Effector CD8-positive, alpha-beta T cell (primary cell): ENCODE measurements at regions not wholly inside any gene's neighbourhood (a gene's known extent, or its start where the extent isn't known, plus 50 kb on each side); places are given as distances from the start of the nearest gene placed in this dataset.

Experiments
- DNase-seq: peaks from one replicate; lab custom pipeline; 2025; lab: John Stamatoyannopoulos, UW

- no peak for DNase-seq
Observed at GRCh38 chr16:85187886-85188285, 75.6 kb upstream of the CIBAR2 start.

GRCh38 chr16:85188822-85189672 is 76.8 kb upstream of the CIBAR2 start:
- DNase-seq = no peak

DNA sequence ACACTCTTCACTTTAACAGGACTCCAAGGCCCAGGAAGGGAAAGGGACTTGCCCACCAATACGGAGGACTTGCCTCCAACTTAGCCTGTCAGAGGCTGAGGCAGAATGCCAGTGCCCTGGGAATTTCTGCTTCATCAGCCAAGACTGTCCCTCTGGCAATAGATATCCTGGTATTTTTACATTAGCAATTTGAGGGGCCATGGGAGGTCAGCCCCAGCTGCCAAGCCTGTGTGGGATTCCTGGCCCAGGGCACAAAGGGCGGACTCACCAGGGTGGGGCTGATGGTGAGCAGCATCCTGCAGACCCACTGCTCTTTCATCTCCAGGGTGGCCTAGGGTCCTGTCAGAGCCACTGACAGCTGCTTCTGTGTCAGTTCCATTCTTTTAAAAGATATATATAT is 78.3 kb upstream of the CIBAR2 start:
- DNase-seq = no peak

- no peak for DNase-seq
Observed at GRCh38 chr16:85191341-85191965, 79.2 kb upstream of the CIBAR2 start.

- no peak for DNase-seq
Observed at GRCh38 chr16:85192238-85193114, 80.2 kb upstream of the CIBAR2 start.

- DNase-seq = no peak
Observed at GRCh38 chr16:85193115-85193493, 80.8 kb upstream of the CIBAR2 start.

DNA sequence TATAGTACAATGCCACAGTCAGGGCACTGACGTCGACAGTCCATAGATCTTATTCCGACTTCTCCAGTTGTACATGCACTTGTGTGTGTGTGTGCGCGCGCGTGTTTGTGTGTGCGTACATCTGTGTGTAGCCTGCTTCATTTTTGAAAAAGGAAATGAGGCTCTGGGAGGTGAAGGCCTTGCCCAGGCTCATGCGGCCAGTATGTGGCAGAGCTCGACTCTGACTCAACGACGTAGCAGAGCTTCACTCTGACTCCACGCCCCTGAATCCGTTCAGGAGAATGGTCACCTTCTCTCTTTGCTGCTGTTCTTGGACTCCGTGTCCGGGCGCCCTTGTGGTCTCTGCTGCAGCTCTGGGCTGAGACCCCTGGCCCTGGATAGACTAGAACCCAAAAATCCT is 81.6 kb upstream of the CIBAR2 start:
- DNase-seq = no peak

- no peak for DNase-seq
Observed at GRCh38 chr16:85194307-85195270, 82.3 kb upstream of the CIBAR2 start.

DNA sequence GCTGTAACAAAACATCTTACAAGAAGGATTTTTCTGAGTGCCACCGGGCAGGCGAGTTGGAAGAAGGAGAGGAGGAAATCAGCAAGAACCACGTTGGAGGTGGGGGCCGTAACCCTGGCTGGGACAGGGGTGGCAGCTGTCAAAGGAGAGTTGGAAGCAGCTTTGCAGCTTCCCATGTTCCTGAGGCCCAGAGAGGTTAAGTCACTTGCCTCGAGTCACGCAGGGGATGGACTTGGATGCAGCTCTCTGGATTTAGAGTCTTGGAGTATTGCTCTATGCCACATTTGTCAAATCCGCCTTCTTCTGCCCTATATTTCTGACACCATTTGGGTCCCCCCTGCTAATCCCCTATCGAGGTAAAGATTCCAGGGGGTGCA is 83.0 kb upstream of the CIBAR2 start:
- no peak for DNase-seq

DNA sequence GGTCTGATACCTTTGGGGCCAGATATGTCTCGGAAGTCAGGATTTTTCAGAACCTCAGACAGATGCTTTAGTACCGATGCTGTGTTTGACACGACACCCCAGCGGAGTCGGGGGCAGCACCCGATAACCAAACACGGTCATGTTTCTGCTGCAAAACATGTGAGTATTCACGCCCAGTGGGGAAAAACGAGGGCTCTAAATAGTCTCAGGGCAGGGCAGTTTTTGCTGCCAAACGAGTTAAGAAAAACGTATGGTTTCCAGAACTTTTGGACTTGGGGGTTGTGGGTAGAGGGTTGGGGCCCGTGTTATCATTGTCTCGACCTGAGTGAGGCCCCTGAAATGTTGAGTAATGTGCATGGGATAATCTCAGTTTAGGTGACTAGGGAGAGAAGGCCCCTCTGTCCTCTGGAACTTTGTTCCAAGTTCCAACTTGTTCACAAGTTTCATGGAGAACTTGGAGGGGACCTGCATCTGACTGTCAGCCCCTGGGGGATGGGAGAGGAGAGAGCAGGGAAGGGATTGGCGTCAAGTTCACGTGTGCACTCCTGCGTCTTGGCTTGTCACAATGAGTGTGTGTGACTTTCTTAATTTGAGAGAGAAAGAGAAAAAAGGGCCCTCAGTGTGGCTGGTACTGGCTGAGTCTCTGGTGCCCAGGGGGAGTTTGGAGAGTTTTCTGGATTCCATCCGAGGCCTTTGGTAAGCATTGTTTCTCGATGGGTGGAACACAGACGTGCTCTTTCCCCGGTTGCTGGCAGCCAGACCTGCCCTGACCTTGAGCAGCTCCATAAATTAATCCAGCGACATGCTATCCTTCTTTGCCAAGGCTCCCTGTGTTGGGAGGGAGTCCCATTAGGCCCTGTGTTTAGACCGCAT is 83.9 kb upstream of the CIBAR2 start:
- no peak for DNase-seq

- DNase-seq = no peak
Observed at GRCh38 chr16:85196976-85197375, 84.7 kb upstream of the CIBAR2 start.

DNA sequence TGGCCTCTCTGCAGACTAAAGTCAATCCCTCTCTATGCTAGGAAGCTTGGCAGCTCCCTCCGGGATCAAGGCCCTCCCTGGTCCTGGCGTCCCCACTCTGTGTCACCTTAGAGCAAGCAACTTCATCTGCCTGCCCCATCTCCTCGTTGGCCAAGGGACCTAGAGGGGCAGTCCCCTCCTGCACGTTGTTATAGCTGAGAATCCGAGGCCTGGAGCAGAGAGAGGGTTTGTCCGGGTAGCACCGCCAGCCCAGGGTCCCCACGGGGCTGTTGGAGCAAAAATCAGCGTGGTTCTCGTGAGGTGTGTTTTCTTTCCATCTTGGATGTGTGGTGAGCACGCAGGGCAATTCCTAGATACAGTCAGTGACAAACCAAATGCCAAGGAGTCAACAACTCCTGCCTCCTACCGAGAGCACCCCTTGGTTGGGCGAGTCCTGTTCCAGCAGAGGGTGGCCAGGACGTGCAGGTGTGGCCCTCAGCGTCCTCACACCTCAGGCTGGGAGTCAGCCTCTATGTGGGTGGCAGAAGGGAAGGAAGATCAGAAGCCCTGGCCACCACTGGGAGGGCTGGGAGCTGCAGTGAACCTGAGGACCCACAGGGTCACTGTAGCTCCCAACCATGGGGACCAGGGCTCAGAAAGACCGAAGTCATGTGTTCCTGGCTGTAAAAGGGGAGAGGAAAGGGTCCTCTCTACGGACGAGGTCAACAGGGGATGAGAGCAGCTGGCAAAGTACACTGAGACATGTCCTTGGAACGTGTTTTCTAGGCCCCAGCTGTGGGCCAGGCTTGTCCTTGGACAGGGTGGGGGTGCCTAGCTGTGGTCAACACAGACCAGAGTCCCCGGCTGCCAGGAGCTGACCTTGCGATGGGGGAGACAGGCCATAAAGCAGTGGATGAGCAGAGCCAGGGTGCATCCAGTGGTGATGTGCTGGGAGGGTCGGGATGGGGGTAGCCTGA is 85.6 kb upstream of the CIBAR2 start:
- no peak for DNase-seq

DNA sequence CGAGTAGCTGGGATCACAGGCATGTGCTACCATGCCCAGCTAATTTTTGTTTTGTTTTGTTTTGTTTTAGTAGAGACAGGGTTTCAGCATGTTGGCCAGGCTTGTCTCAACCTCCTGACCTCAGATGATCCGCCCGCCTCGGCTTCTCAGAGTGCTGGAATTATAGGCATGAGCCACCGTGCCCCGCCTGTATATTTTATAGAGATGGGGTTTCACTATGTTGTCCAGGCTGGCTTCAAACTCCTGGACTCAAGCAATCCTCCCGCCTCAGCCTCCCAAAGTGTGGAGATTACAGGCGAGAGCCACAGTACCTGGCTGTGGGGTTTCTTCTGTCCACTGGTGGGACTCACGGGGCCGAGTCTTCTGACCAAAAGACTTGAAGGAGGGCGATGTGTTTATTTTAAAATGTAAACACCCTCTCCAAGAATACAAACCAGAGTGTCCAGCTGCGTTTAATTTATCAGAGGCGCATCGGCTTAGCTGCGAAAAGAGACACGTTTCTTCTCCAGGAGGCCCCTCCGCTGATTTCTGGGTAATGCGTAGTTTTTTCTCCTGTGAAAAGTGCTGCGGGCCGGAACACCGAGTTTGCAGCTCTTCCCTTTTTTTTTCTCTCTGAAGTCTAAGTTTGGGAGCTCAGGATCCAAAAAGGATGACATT is 86.9 kb upstream of the CIBAR2 start:
- DNase-seq = no peak

GRCh38 chr16:85199880-85200279 is 87.6 kb upstream of the CIBAR2 start:
- no peak for DNase-seq

DNA sequence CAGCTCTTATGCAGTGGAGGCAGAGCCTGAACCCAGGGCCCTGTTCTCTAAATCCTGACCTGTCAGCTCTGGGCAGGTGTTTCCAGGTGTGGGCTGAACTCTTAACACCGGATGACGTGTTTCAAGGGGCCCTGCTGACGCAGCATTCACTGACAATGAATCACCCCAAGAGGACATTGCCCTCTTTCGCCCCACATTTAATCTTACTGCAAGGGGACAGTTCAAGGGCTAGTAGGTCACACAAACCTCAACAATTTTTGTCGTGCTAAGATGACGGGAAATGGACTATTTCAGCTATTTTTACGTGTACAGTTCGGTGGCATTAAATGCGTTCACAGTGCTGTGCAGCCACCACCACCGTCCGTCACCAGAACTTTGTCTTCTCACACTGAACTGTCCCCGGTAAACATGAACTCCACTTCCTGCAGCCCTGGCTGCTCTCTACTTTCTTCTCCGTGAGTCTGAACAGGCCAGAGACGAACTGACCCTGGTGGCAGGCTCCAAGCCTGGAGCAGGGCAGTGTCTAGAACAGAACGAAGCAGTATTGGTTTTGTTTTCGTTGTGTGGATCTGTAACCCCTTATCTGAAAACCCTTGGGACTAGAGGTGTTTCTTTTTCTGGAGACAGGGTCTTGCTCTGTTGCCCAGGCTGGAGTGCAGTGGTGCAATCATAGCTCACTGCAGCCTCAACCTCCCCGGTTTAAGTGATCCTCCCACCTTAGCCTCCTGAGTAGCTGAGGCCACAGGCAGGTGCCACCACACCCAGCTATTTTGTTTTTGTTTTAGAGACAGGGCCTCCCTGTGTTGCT is 88.4 kb upstream of the CIBAR2 start:
- no peak for DNase-seq

DNA sequence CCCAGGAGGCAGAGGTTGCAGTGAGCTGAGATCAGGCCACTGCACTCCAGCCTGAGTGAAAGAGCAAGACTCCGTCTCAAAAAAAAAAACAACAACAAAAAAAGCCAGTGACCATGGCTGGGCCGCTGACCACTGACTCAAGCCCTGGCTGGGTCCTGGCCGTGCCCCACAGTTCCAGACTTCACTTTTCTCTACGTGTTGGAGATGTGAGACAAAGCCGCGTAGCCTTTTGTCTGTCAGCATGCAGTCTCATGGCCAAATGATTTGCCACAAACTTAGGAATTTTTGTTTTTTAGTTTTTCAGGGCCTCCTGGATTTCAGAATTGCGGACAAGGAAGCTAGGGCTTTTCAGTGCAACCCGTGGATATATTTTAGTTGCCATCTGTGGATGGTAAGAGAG is 89.3 kb upstream of the CIBAR2 start:
- no peak for DNase-seq

DNA sequence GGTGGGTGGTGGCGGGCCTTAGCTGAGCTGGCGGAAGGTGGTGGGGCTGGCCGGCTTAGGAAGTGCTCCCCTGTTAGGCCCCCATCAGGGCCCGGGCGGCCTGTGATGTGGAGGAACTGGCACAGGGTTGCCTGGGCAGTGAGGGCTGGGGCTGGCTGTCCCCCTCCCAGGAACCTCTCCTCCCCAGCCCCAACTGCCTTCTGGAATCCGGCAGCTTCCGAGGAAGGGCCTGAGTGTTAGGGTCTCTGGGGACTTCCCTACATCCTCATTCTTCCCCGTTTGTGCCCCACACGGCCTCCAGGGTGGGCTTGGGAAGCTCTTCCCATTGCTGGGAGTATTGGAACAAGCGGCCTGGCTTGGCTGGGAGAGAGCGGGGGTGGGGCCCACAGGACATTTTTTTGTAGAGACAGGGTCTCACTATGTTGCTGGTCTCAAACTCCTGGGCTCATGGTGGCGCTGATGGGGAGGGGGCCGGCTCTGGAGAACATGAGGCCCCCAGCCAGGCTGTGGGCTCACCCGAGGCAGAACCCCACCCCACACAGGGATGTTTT is 89.9 kb upstream of the CIBAR2 start:
- no peak for DNase-seq
